Transverse colon (tissue), 4 donors: ENCODE measurements at regions not wholly inside any gene's neighbourhood (a gene's known extent, or its start where the extent isn't known, plus 50 kb on each side); places are given as distances from the start of the nearest gene placed in this dataset.

ENCODE experiments used
- DNase-seq: peaks from one replicate; pipeline ENCODE4 v3.0.0-alpha.2; 2019
- H3K27ac ChIP-seq, 4 donors: fragments of 200-600 bp; sonication (generic); 2 replicates each; pipeline ENCODE4 v1.5.1; 2016 to 2018; ENCODE audit warnings: inconsistent platforms in 4 of 4
- H3K27me3 ChIP-seq: fragments of 200-600 bp; sonication (generic); 2 replicates; pipeline ENCODE4 v1.5.1; 2017; ENCODE audit warnings: inconsistent platforms
- H3K36me3 ChIP-seq, 4 donors: fragments of 200-600 bp; sonication (generic); 2 replicates each; pipeline ENCODE4 v1.5.1; 2017 to 2019; ENCODE audit warnings: inconsistent platforms in 4 of 4
- H3K4me1 ChIP-seq, 4 donors: fragments of 200-600 bp; sonication (generic); 2 replicates each; pipeline ENCODE4 v1.5.1; 2017 to 2020; ENCODE audit warnings: inconsistent platforms in 4 of 4
- H3K4me3 ChIP-seq, 4 donors: fragments of 200-600 bp; sonication (generic); 1 replicate in 1 of 4; 2 replicates in 3 of 4; pipeline versions ENCODE4 v1.5.1 to v1.6.1; 2017 to 2019; ENCODE audit warnings: inconsistent platforms in 4 of 4
- H3K9me3 ChIP-seq, 2 donors: fragments of 200-600 bp; sonication (generic); 2 replicates each; pipeline ENCODE4 v1.5.1; 2017 to 2019; ENCODE audit warnings: inconsistent platforms in 2 of 2
- CTCF ChIP-seq, 5 experiments: fragments of 200-600 bp in 3 of 5; fragments of 450-650 bp in 2 of 5; sonication (generic) in 3 of 5; IDR thresholded peaks; 1 replicate in 2 of 5; 2 replicates in 3 of 5; pipeline ENCODE4 v1.5.1; 2016 to 2017; ENCODE audit warnings: antibody characterized with exemption in 5 of 5, inconsistent platforms in 3 of 5, mild to moderate bottlenecking in 2 of 5, moderate library complexity in 1 of 5
- EP300 ChIP-seq: sonication (generic); formaldehyde crosslinking; IDR thresholded peaks from one replicate; pipeline ENCODE4 v1.6.1; 2017; ENCODE audit warnings: antibody characterized with exemption, low read depth
- POLR2A ChIP-seq: fragments of 450-650 bp; IDR thresholded peaks from one replicate; pipeline ENCODE4 v1.6.1; 2016; ENCODE audit warnings: antibody characterized with exemption, mild to moderate bottlenecking, moderate library complexity
- POLR2AphosphoS5 ChIP-seq, 3 donors: sonication (generic); formaldehyde crosslinking; IDR thresholded peaks; one replicate each; pipeline ENCODE4 v1.6.1; 2016; ENCODE audit warnings: antibody characterized with exemption in 3 of 3
- WGBS, 2 donors: methylation state at CpG; one replicate each; pipeline ENCODE4 v1.1.5; 2018; ENCODE audit warnings: low coverage in 1 of 2; 5-methylcytosine and 5-hydroxymethylcytosine counted together
- in situ Hi-C, 4 donors: fragments of 200-750 bp; cut with MboI; loops; one replicate each; pipeline versions ENCODE4 v1.15.0 to v1.15.1; 2017; ENCODE audit warnings: low sequenced_read_pairs in 3 of 4, low pct_ligation_motif_present in 1 of 4, low pct_unique_long_range_greater_than_20kb in 1 of 4
- intact Hi-C: fragments of 100-400 bp; cut with DNase I; formaldehyde crosslinking; loops from one replicate; pipeline ENCODE4 v1.15.1; 2023; ENCODE audit warnings: low total_unique reads

GRCh38 chr18:13993730-13994129, 78.4 kb upstream of the MC2R start:
- WGBS, 2 donors = 61 to 78% methylated on average over 2 to 5 of the region's 5 CpGs
- in situ Hi-C loops = no loop called here
- Histone ChIP-seq H3K4me1 (no peaks in the 10 kb centered on the region), H3K9me3 (no peaks in the 10 kb centered on the region), H3K36me3 (no peaks in the 10 kb centered on the region), H3K27me3 (no peaks in the 10 kb centered on the region), H3K4me3 (no peak overlapping the region), H3K27ac (no peak overlapping the region)
- intact Hi-C loops = no loop called here
- DNase-seq = no peak
- TF ChIP-seq EP300 (no peak), POLR2AphosphoS5 (IDR thresholded peaks at IDR 0.05) (no peak), CTCF (IDR thresholded peaks at IDR 0.05) (no peak), POLR2A (no peak)

- Histone ChIP-seq H3K36me3 (no peaks in the 10 kb centered on the region), H3K9me3 (no peaks in the 10 kb centered on the region), H3K4me1 (no peaks in the 10 kb centered on the region), H3K27ac (no peak overlapping the region), H3K4me3 (no peak overlapping the region), H3K27me3 (no peaks in the 10 kb centered on the region)
- intact Hi-C loops (no loop called here), in situ Hi-C loops (no loop called here)
- no peak for TF ChIP-seq POLR2AphosphoS5 (IDR thresholded peaks at IDR 0.05)
- no peak for TF ChIP-seq POLR2A
- no peak for TF ChIP-seq CTCF (IDR thresholded peaks at IDR 0.05)
- no peak for TF ChIP-seq EP300
- no peak for DNase-seq
- WGBS, 2 donors = 51 to 69% methylated on average over 1 to 3 of the region's 3 CpGs
These were observed 77.6 kb upstream of the MC2R start for GRCh38 chr18:13992826-13993540.

DNA sequence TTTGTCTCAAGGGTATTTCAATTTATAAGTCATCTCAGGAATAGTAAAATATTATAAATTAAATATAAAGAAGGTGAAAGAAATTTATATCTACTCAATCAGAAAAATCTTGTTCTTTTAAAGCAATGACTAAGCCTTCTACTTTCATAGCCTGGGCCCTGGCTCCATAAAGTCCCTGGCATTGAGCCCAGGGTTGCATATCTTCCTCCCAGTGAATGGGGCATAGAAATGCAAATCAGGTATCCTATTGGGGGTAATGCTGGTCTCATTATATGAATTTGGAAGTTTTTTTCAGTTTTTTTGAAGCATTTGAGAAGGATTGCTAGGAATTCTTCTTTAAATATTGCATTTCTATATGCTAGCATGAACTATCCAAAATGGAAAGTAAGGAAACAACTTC, 73.9 kb upstream of the MC2R start:
- in situ Hi-C loops = no loop called here
- TF ChIP-seq EP300 (no peak), POLR2AphosphoS5 (IDR thresholded peaks at IDR 0.05) (no peak), POLR2A (no peak), CTCF (IDR thresholded peaks at IDR 0.05) (no peak)
- H3K9me3 ChIP-seq = no peaks in the 10 kb centered on the region

DNA sequence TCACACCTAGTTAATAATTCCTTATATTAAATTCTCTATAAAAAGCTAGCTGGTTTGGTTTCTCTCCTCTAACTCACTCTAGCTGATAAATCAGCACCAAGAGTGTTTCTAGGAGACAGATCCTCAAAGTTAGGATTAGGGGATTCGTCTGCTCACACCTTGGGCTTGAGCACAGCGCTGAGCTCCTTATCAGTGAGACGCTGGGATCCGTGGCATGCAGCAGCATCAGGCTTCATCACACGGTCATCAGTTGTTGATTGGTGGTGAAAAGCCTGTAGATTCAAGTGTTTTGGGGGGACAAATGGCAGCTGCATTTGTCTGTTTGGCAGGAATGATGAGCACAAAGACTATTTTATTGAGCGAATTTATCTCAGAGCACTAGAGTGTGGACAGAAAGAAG, 72.6 kb upstream of the MC2R start:
- no peak for TF ChIP-seq POLR2A
- no peak for TF ChIP-seq CTCF (IDR thresholded peaks at IDR 0.05)
- TF ChIP-seq EP300 = no peak
- TF ChIP-seq POLR2AphosphoS5 (IDR thresholded peaks at IDR 0.05) = no peak
- Histone ChIP-seq H3K4me1 (no peaks in the 10 kb centered on the region), H3K9me3 (no peaks in the 10 kb centered on the region), H3K36me3 (no peaks in the 10 kb centered on the region), H3K27ac (no peak overlapping the region), H3K4me3 (no peak overlapping the region), H3K27me3 (no peaks in the 10 kb centered on the region)
- WGBS, 2 donors = 63 to 78% methylated on average over 4 to 6 of the region's 6 CpGs
- in situ Hi-C loops = no loop called here
- no peak for DNase-seq
- intact Hi-C loops = no loop called here

More for the DNA sequence above, 73.9 kb upstream of the MC2R start:
- H3K4me3 ChIP-seq = no peak overlapping the region
- intact Hi-C loops = no loop called here
- H3K36me3 ChIP-seq = no peaks in the 10 kb centered on the region
- DNase-seq = no peak
- no peak overlapping the region for H3K27ac ChIP-seq
- no peaks in the 10 kb centered on the region for H3K27me3 ChIP-seq
- no peaks in the 10 kb centered on the region for H3K4me1 ChIP-seq
